AG08396 (cell line): ENCODE measurements at regions not wholly inside any gene's neighbourhood (a gene's known extent, or its start where the extent isn't known, plus 50 kb on each side); places are given as distances from the start of the nearest gene placed in this dataset.

Source experiments
- DNase-seq: peaks from one replicate; pipeline ENCODE4 v3.0.0; 2012; ENCODE audit warnings: low spot score, mixed read lengths

DNA sequence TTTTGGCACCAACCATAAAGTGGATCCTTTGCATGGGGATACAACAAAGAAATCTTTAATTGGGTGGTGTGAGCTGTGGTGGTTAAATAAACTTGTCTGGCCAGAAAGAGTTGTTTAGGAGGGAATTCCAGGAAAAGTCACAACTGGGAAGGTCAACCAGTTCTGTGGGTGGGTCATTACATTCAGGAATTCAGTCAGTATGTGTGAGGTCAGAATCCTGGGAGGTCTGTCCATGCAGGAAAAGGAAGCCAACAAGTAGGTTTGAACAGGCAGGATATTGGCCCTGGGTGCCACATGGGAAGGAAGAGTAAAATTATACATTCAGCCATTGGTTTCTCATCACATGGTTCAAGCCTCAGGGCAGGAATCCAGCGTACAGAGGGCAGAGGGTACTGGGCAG, 162.3 kb upstream of the ADAMTS5 start:
- no peak for DNase-seq

DNA sequence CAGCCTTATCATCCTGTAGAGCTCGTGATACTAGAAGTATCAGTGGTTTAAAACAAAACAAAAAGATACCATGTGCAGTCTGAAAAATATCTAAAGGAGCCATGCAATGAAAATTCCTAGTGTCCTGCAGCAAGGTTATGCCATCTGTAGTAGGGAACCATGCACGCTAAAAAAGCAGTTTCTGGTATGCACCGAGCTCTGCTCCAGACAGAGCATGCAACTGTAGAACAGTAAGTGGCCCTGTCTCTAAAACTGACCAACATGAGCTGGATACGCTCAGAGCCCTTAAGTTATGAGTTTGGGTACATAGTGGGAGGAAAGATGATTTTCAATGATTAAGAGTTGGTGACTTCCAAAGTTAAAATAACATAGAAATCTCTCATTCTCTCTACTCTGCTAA, 159.3 kb upstream of the ADAMTS5 start:
- no peak for DNase-seq

DNA sequence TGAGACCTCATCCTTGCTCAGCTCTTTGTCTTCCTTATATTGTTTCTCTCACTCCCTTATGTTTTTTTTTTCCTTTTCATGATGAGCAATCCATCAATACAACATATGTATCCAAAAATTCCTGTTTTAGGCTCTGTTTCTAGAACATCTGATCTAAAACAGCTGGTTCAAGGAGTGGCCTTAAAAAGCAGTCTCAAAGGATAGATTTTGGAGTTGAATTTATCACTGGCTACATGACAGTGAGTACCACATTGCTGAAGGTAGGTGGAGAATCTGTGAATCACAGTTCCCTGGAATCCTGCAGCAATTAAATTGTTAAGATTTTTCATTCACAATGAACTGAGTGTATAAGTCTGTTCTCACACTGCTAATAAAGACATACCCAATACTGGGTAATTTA, 155.8 kb upstream of the ADAMTS5 start:
- DNase-seq, result no peak

DNA sequence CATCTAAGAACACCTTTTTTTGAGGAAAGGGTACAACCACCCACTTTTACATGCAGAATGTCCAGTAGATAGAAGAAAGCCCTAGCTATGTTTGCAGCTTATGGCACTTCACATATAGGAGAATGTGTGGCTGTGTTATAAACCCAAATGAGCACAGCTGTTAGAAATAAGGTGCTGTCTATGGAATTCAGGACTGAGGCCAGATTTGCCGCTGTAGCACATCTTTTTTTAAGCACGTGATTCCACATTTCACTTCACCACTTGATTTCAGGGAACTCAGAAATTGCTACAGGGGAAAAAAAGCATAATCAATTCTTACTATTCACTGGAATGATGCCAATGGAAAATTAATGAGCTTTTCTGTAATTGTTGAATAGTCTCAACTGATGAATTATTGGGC, 147.2 kb upstream of the ADAMTS5 start:
- DNase-seq, result no peak

DNA sequence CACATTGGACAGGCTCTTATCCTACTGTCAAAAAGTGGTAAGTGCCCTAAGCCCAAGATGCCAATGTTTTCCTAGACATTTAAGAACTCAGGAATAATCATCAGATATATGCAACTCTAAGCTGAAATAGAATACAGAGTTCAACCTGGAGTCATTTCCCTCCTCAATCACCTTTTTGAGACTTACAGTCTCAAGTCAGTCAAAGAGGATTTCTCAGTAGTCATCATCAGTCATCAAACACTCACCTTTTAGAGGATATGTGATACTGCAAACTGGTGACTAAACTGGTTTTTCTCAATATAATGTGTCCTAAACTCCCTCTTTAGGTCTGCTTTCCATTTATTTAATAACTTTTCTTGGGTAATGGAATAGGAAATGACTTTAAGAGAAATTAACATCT, 145.3 kb upstream of the ADAMTS5 start:
- DNase-seq, result no peak

DNA sequence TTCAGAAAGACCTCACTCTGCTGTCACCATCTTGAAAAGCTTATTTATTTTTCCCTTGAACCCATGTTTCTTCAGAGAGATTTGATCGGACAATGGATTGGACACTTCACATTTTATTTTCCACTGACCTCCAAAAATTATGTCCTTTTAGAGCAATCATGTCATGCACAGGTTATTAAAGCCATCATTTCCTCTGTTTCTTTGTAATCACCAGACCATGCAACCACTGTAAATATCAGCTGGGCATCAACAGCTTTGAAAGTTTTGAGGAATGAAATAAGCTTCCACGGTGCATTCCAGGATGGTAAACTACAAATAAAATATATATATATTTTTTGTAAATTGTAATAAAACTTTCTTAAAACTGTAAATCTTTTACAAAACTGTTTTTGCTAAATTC, 144.1 kb upstream of the ADAMTS5 start:
- DNase-seq, result no peak

DNA sequence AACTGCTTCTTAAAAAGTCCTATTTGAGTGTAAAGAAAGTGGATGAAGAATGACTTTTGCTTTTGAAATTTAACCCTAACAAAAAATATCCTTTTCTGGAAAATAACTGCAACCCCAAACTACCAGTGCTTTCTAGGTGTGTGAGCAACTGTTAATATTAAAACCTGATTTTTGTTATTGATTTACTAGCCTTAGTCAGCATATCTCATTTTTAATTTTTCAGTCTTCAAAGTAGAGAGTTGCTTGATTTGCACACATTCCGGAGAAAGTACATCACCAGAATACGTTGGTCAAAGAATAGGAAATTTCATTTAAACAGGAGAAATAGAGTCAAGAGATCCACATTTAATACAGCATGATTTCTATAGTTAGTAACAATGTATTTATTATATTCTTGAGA, 141.8 kb upstream of the ADAMTS5 start:
- DNase-seq, result no peak

DNA sequence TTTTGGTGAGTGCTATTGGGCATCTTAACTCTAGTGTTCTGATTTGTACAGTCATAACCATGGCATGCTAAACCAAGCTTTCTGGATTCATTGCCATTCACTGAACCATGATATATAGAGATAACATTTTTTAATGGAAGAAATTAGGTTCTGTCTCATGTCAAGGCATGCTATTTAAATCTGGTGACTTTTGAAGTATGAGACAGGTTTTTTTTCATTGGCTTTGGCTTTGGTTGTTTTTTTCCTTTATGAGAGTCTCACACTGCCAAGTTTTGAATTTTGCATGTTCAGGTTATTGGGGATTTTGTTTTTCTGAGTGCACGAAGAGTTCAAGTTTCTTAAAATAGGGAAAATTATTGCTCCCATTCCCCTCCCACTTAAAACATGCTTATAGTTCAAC, 141.3 kb upstream of the ADAMTS5 start:
- no peak for DNase-seq

DNA sequence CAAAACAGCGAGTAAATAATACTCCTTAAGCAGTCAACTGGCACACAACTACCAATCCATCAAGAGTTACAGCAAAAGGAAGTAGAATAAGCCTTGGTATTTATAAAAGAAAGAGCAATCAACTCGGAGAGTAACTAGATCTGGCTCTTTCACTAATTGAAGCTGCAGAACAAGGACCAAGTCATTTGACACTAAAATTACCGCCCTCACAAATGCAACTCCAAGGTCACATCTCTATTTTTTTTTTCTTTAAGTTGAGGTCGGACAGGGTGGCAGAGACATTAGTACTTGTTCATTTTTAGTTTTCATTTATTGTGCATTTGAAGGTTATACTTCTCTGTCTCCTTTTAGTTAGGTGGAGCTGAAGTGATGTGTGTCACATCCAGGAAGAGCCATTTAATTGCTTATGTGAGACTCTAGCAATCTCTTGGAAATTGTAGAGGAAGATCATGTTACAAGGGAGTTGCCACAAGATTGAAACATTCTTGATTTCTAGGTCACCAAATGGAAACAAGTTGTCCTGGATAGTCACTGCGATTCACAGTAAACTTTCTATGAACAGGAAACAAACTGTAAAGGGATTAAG, 138.1 kb upstream of the ADAMTS5 start:
- peak; percentile 26 for DNase-seq

DNA sequence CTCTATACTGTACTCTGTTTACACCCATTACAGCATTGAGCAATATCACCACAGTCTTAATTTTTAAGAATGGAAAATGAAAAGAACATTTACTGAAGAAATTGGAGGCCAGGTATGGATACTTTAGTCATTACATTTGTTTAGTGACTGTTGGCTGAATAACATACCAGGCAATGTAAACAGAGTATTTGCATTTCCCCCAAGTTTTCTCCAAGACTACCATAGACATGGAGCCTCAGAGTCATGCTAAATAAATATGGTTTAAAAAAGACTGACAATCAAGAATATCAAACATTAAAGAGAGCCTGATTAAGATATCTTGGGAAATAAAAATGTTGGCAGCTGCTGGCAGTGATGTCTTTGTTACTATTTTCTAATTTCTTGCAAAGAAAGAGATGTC, 136.9 kb upstream of the ADAMTS5 start:
- DNase-seq, result no peak

DNA sequence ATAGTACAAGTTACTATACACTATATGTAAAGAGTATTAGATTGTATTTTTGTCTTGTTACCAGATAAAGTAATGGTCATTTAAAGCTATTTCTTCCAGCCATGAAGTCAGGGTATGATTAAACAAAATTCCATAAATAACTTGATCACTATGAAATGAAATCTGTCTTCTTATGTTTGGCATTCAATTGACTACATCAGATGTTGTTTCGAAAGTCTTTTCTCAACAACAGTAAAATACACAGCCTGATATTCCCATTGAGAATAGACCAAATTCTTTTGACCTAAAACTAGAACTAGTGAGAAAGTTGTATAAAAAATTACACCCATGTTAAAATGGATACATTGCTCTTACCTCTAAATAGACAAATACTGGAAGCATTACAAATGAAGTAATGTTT, 134.6 kb upstream of the ADAMTS5 start:
- no peak for DNase-seq

DNA sequence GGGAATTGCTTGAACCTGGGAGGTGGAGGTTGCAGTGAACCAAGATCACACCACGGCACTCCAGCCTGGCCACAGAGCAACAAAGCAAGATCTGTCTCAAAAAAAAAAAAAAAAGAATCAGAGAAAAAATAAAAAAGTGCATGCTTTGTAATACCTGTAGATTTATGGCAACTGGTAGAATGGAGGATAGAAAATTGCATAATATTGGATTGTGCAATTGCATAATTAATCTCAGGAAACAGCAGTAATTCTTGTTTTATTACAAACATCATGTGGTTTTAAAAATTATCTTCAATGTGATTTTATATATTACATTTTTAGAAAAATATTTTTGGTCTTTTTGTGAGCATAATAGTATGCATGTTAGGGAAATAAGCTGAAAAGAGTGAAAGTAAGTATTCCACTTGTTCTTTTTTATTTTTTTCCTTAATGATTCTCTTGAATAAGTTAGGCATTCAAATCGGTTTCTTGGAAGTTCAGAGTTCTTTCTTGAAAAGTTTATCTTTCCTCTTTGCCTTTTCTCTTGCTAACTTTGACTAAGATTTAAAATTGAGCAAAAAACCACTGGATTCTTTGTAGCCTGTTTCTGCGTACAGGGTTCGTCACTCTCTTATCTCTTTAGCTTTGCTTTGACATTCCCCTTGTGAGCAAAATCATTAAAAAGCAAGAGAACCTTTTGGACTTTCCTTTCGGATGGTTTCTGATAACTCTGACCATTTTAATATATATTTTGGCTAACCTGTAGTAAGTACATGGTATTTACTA, 127.5 kb upstream of the ADAMTS5 start:
- DNase-seq, result no peak

DNA sequence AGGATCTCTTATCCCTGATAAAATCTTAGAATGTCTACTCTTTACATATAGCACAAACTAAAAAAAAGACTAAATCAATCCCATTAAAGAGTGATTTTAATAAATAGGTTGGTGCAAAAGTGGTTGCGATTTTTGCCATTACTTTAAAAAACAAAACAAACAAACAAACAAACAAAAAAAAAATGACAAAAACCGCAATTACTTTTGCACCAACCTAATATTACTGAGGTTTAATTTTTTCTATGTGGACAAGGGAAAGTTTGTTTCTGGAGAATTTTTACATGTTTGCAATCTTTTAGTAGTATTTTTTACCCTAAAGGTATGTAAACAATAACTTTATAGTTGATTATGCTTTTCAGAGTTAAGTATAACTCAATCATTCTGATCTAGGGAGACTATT, 119.7 kb upstream of the ADAMTS5 start:
- DNase-seq, result no peak

DNA sequence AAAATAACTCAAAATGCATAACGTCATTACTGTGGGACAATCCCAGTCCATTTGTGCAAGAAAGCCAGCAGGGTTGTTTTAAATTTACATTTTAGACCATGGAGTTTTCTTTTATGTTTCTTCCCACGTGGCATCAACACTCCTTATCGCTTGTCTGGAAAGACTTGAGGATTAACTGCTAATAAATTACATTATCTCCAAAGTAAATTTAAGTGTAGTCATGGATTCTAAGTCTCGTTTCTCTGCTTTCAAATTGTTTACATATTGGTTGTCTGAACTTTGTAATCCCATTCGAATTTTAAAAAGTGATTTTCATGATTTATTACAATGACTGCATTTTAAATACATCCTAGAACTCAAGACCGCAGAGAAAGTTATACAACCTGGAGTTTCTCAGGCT, 119.3 kb upstream of the ADAMTS5 start:
- no peak for DNase-seq

DNA sequence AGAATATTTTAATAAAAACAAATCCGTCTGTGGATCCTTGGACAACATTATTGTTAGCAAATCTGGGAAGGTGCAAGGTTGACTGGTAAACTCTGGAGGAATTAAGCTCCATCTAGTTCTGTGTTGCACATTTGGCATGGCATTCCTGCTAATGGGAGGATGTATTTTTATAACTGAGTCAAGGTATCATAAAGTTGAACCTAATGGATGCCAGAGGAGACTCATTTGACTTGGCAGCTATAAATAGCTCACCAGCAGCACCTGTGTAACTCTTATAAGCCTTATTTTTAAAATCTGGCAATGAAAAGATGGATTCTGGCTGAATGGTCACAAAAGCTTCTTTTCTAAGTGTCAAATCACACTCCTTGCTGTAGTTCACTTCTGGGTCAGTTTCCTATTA, 118.5 kb upstream of the ADAMTS5 start:
- DNase-seq, result no peak

DNA sequence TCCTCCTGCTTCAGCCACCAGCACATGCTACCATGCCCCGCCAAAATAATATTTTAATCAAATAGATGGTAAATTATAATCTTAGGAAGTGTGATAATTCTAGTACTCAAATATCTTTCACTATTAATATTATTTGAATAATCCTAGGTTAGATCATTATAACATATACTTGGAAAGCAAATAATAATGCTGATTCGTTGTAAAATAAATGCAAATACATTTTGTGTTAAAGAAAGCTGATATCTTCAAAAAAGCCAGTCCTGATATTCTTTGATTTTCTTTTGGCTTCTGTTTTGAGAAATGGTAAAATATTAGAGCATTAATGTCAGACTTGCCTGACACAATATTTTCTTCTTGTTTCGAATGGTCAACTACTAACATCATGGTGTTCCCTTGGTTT, 116.3 kb upstream of the ADAMTS5 start:
- DNase-seq, result no peak

DNA sequence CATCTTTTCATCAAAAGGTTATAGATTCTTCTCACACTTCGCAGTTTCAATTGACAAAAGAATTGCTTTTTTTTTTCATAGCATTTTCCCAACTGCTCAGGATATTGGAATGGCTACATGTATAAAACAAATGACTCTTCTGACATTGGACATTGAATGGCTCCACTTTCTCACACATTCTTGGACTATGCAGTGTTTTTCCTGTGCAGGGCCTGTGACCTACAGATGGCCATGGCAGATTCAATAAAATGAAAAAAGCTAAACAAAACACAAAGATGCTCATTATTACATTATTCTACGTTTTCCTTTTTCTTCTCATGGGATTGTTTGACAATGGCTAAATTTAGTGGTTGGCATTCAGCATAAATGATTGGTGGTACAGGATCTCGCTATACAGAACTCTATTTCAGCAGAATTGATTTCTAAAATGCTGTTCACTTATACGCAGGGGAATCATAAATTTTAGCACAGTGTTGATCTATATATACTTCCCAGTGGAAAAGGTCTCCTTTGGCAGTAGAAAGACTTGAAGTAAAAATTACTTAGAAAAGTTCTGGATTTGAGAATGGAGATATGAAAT, 115.6 kb upstream of the ADAMTS5 start:
- DNase-seq, result no peak

DNA sequence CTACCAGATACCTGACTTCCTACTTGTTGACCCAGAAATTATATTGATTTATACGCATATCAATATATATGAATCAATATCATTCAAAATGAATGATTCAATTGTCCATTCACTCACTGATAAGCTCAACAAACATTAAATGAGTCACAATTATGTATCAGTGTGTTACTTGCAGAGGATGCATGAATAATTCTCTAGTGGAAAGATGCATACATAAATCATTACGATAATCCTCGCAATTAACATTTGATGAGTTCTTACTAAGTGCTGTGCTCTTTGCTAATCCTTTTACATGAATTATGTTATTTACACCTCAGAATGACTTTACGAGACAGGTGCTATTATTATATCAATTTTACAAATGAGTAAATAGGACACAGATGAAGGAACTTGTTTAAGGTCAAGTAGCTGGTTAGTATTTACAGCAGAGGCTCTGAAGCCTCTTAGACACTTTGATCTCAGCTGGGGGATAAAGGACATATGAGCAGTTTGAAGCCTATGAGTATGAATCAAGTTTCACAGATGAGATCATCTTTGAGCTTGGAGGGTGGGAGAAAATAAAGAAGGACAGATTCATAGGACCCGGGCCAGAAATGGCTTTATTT, 112.8 kb upstream of the ADAMTS5 start:
- no peak for DNase-seq

DNA sequence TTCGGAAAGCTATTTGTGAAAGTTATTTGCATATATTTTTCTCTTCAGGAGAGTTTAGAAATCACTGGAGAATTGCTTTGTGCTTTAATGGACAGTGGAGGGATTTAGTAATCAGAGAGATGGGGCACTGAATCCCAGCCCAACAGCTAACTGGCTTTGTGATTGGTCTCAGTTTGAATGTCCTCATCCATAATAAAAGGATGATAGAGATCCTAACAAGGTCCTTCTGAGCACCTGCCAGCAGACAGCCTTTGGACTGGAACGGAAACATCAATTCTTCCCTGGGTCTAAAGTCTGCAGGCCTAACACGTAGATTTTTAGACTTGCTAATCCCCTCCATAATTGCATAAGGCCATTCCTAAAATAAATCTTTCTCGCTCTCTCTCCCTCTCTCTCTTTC, 112.0 kb upstream of the ADAMTS5 start:
- no peak for DNase-seq

DNA sequence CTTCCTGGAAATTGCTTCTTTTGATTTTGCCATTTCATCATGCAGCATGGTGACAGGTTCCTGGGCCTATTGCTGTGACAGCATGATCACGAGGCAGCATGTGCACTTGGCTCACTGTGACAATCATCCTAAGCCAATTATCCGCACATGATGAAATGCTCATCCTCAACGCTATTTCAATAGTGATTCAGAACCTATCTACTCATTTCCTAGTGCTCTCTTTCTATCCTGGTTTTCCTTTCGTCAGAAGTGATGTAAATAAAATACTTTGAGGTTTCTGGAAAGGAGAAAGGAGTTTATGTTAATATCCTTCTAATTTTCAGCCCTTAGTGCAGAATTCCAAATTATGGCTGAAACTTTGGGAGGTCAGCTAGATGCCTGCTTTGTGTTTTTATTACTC, 110.6 kb upstream of the ADAMTS5 start:
- DNase-seq, result no peak

DNA sequence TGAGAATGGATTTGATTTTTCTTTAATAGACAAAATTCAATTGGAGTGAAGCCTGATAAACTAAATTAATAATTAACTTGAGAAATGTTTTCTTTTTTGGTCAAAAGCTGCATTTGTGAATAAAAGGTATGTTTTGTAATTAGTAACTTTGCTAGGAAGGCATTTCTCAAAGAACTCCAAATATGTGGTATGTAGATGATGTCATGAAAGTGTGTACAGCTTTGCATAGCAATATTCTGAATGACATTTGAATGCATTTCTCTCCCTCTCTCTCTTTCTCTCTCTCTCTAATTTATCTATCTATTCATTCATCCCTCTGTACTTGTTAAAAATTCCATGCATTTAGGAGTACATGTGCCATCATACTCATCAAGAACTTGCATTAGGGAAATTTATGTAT, 109.1 kb upstream of the ADAMTS5 start:
- DNase-seq, result peak; percentile 6

DNA sequence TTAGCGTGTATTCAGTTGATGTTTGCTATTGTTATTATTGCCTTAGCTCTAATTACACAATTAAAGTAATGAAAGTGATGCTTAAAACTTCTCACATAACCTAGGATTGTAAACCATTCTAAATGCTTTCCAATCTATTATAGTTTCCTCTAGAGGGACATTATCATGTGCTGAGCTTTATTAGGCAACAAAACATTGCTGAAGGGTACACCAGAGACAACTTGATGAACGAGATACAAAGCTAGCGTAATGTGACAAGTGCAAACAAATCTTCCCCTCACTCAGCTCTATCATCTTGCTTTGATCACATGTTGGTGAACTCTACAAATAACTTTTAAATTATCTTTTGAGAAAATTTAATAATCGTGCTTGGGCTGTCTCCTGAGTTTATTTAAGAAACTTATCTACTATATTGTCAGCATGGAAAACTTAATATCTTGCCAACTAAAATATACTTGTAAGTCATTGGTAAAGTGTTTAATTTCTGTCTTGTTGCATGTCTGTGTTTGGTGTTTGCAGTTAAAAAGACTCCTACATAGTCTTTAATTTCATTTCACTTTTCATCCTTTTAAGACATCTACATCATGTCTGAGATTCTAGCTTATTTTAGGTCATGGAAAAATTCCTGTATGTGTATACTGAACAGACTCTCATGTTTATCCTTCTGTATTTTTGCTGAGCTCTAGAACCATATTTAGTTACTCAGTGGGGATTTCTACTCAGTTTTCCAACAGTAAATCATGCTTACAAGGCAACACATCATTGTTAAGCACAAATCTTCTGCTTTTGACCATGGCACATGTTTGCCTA, 104.2 kb upstream of the ADAMTS5 start:
- no peak for DNase-seq

DNA sequence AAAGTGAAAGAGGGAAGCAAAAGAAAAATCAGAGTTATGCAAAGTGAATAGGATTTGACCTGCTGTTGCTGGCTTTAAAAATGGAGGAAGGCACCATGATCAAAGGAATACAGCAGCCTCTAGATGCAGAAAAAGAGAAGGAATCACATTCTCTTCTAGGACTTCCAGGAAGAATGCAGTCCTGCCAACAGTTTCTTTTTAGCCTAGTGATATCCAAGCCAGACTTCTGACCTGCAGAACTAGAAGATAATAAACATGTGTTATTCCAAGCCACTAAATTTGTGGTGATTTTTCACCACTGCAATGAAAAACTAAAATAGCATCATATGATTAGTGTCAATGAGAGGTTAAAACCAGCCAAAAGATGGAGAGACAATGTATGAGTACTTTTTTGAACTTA, 101.9 kb upstream of the ADAMTS5 start:
- no peak for DNase-seq
